IPS DF 6.9 (cell line): ENCODE measurements at regions not wholly inside any gene's neighbourhood (a gene's known extent, or its start where the extent isn't known, plus 50 kb on each side); places are given as distances from the start of the nearest gene placed in this dataset.

Experiments used
- DNase-seq: peaks from one replicate; pipeline ENCODE4 v3.0.0-alpha.2; 2013; ENCODE audit warnings: low read depth, low spot score
- H3K27ac ChIP-seq: one replicate; pipeline ENCODE4 v1.5.1; 2013; ENCODE audit warnings: low read length, control low read depth
- H3K27me3 ChIP-seq: 2 replicates; pipeline ENCODE4 v1.6.1; 2013; ENCODE audit warnings: mild to moderate bottlenecking, low read length; ENCODE audit not compliant: control insufficient read depth, insufficient read depth
- H3K36me3 ChIP-seq: 2 replicates; pipeline ENCODE4 v1.6.1; 2013; ENCODE audit warnings: low read length; ENCODE audit not compliant: control insufficient read depth, insufficient read depth
- H3K4me1 ChIP-seq: 2 replicates; pipeline ENCODE4 v1.6.1; 2013; ENCODE audit warnings: low read length; ENCODE audit not compliant: control insufficient read depth, insufficient read depth
- H3K4me3 ChIP-seq: 2 replicates; pipeline ENCODE4 v1.5.1; 2013; ENCODE audit warnings: mild to moderate bottlenecking, low read length
- H3K9me3 ChIP-seq: 2 replicates; pipeline ENCODE4 v1.6.1; 2013; ENCODE audit warnings: low read length, inconsistent platforms; ENCODE audit not compliant: control insufficient read depth, insufficient read depth
- WGBS: extraction: QIAGEN DNeasy Blood & Tissue Kit; methylation state at CpG from one replicate; pipeline ENCODE4 v1.1.7; 2013; ENCODE audit warnings: mixed read lengths, missing lambda C conversion rate; ENCODE audit not compliant: insufficient read length, insufficient coverage; 5-methylcytosine and 5-hydroxymethylcytosine counted together

DNA sequence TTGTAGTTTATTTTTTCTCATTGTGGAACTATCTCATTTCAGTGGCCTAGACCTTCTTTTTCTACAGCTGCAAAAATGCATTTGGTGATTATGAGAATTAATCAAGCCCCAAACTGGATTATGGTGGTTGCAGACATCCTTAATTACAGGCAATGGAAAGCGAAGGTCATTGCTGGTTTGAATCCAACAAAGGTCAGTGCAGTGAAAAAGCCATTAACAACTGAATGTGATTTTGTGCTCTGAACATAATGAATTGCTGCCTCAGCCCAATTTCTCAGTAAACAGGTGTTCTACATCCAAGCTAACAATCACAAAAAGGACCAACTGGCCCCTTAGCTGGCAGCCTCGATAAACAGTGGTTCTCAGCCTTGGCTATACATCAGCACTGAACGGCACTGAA is 260.1 kb upstream of the DPPA4 start:
- H3K36me3 ChIP-seq: no peaks in the 10 kb centered on the region
- no peak for DNase-seq
- no peak overlapping the region for H3K4me3 ChIP-seq
- H3K9me3 ChIP-seq: no peaks in the 10 kb centered on the region
- no peak overlapping the region for H3K27ac ChIP-seq
- H3K27me3 ChIP-seq: no peaks in the 10 kb centered on the region
- H3K4me1 ChIP-seq: no peaks in the 10 kb centered on the region
- WGBS: no CpG with 5 or more reads among the region's 3 CpGs

DNA sequence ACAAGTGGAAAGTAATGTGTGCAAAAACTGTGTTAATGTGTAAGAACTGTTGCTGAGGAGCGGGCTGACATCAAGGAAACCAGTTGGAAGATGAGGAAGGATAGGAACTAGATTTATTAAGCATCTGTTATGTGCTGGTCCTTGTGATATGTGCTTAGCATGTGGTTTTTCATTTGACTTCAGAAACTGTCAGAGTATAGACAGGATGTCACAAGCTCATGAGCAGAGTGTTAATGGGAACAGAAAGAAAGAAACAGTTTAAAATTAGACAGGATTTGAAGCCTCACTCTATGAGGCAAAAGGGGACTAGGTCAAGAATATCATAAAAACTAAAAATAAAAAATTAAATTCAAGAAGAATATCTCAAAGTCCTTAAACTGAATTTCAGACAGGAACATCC is 270.6 kb upstream of the DPPA4 start:
- WGBS: no CpG with 5 or more reads among the region's 1 CpG
- H3K4me1 ChIP-seq: no peaks in the 10 kb centered on the region
- no peaks in the 10 kb centered on the region for H3K27me3 ChIP-seq
- no peaks in the 10 kb centered on the region for H3K36me3 ChIP-seq
- no peak overlapping the region for H3K4me3 ChIP-seq
- DNase-seq: no peak
- H3K9me3 ChIP-seq: no peaks in the 10 kb centered on the region
- no peak overlapping the region for H3K27ac ChIP-seq

DNA sequence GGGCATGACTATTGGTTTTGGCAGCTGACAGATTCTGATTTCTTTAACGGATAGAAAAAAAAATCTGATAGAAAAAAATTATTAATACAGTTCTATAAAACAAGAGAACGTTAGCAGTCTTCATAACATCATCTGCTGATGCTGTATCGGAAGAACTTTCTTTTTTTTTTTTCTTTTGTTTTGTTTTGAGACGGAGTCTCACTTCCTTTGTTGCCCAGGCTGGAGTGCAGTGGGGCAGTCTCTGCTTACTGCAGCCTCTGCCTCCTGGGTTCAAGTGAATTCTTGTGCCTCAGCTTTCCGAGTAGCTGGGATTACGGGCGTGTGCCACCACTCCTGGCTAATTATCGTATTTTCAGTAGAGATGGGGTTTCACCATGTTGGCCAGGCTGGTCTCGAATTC is 271.2 kb upstream of the DPPA4 start:
- no peak for DNase-seq
- no CpG with 5 or more reads among the region's 9 CpGs for WGBS
- Histone ChIP-seq H3K9me3 (no peaks in the 10 kb centered on the region), H3K27me3 (no peaks in the 10 kb centered on the region), H3K4me3 (no peak overlapping the region), H3K36me3 (no peaks in the 10 kb centered on the region), H3K4me1 (no peaks in the 10 kb centered on the region), H3K27ac (no peak overlapping the region)

DNA sequence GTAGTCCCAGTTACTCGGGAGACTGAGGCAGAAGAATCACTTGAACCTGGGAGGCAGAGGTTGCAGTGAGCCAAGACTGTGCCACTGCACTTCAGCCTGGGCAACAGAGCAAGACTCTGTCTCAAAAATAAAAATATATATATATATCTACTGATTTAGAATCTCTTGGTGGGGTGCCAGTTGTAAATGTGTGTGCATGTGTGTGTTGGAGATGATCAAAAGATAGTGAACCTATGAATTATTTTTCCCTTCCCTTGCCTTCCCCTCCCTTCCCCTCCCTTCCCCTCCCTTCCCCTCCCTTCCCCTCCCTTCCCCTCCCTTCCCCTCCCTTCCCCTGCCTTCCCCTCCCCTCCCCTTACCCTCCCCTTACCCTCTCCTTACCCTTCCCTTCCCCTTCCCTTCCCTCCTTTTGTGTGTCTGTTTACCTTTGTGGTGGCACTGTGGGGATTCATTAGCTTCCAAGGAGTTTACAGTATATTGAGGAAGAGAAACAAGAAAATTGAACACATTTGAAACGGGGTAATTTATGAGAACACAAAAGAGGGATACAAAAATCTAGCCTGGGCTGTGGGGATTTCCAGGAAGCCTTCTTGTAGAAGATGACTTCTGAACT is 281.5 kb upstream of the DPPA4 start:
- Histone ChIP-seq H3K36me3 (no peaks in the 10 kb centered on the region), H3K27ac (no peak overlapping the region), H3K9me3 (no peaks in the 10 kb centered on the region), H3K4me1 (no peaks in the 10 kb centered on the region), H3K27me3 (no peaks in the 10 kb centered on the region), H3K4me3 (no peak overlapping the region)
- DNase-seq: no peak
- WGBS: no CpG with 5 or more reads among the region's 2 CpGs

DNA sequence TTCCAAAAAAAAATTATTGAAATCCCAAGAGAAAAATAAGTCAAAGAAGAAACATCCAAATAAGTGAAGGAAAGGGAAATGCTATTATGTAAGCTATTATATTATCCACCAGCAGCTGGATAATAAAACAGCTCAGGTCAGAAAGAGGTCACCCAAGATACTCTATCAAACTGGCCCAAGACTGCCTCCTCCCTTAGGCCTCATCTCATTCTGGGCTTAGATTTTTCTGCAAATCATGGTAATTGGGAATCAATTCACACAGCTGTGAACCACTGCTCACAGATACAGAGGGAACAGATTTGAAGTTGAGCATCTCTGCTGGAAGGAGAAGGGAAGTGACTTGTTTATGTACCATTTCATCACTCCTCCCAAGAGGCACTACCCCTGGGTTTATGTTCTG is 294.6 kb upstream of the DPPA4 start:
- DNase-seq: no peak
- Histone ChIP-seq H3K9me3 (no peaks in the 10 kb centered on the region), H3K36me3 (no peaks in the 10 kb centered on the region), H3K27me3 (no peaks in the 10 kb centered on the region), H3K27ac (no peak overlapping the region), H3K4me3 (no peak overlapping the region), H3K4me1 (no peaks in the 10 kb centered on the region)

DNA sequence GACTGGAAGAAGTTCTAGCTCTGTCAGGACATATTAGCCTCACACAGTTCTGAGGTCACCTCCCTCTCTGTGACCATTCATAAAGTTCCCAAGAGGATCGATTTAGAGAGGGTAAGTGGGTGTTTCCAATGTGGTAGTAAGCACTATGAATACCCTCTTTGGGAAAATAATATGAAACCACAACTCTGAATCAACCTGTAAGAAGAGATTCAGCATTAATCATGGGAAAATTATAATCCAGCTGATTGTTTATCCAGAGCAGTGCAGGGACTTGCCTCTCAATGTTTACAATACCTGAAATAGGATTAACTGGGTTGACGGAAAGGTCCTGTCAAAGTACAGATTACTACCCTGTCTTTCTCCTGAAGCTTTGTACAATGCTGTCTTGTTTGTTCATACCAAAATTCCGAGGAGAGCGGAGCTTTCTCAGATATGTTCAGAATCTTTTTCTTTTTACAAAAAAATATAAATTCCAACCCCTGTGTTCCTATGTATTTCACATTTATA is 302.9 kb upstream of the DPPA4 start:
- DNase-seq: no peak
- H3K4me1 ChIP-seq: no peaks in the 10 kb centered on the region
- WGBS: no CpG with 5 or more reads among the region's 4 CpGs

DNA sequence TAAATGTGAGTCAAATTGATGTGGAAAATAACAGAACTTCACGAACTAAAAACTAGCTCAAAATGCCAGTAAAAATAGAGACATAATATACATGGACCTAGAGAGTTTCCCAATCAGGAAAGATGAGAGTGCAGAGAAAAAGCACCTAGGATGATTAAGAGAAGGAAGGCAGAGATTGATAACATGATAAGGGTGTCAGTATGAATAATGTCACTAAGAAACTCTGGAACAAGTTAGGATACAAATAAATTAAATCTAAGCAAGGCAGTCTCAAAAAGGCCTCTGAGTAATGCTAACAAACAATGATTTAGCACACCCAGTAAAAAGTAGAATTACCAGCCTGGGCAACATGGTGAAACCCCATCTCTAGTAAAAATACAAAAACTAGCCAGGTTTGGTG is 304.7 kb upstream of the DPPA4 start:
- no peak for DNase-seq
- Histone ChIP-seq H3K4me3 (no peak overlapping the region), H3K27me3 (no peaks in the 10 kb centered on the region), H3K4me1 (no peaks in the 10 kb centered on the region), H3K27ac (no peak overlapping the region), H3K9me3 (no peaks in the 10 kb centered on the region), H3K36me3 (no peaks in the 10 kb centered on the region)
- WGBS: no CpG with 5 or more reads among the region's 1 CpG

More for the DNA sequence above, 302.9 kb upstream of the DPPA4 start:
- H3K9me3 ChIP-seq: no peaks in the 10 kb centered on the region
- no peaks in the 10 kb centered on the region for H3K27me3 ChIP-seq
- no peak overlapping the region for H3K4me3 ChIP-seq
- no peaks in the 10 kb centered on the region for H3K36me3 ChIP-seq
- no peak overlapping the region for H3K27ac ChIP-seq

DNA sequence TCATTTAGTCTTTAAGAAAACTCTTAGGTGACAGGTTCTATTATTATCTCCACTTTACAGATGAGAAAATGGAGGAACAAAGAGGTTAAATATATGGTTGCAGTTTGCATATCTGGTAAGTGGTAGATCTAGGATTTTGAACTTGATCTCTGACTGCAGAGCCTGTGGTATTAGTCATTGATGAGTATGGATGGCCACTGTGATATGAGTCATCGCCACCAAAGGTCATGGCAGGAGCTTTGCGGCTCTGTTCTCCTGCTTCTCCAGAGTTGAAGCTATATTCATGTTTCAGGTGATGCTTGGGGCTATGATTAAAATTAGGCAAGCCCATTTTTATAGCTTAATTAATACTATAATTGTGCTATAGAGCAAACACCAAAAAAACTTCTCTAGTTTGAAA is 306.2 kb upstream of the DPPA4 start:
- Histone ChIP-seq H3K9me3 (no peaks in the 10 kb centered on the region), H3K36me3 (no peaks in the 10 kb centered on the region), H3K27me3 (no peaks in the 10 kb centered on the region), H3K4me1 (no peaks in the 10 kb centered on the region), H3K27ac (no peak overlapping the region), H3K4me3 (no peak overlapping the region)
- DNase-seq: no peak
- no CpG with 5 or more reads among the region's 2 CpGs for WGBS

DNA sequence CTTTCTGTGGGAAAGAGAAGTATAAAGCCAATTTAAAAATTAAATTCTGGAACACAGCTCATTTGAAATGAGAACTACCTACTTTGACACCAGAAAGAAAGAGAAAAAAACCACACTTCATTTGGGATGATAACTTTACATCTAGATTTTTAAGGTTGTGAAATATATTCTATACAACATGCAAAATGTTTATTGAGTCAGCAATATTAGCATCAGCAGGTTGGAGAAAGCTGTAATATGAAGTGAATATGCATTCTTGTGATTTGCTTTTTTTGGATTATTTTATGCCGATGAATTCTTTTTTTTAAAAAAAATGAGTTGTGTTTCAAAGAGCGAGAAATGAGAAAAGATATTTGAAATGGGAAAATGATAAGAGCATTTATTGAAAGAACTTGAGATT is 307.0 kb upstream of the DPPA4 start:
- no peaks in the 10 kb centered on the region for H3K9me3 ChIP-seq
- H3K27ac ChIP-seq: no peak overlapping the region
- no peaks in the 10 kb centered on the region for H3K27me3 ChIP-seq
- H3K4me3 ChIP-seq: no peak overlapping the region
- no peaks in the 10 kb centered on the region for H3K36me3 ChIP-seq
- 100% methylated on average over 2 of the region's 2 CpGs for WGBS
- no peaks in the 10 kb centered on the region for H3K4me1 ChIP-seq
- no peak for DNase-seq

DNA sequence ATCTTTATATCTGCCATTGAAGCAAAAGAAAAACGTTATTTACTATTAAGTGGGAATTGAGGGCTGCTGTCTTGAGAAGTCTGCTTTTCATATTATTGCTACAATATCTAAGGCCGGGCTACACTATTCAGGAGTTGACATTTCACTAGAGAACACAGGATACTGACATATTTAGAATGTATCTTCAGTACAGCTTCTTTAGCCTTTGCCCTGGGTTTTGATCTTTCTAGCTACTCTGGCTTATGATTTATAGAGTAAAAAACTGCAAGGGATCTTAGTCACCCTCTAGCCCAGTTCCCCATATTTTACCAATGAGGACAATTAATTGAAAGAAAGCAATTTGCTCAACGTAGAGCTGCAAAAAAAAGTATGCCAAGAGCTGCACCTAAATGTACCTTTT is 307.4 kb upstream of the DPPA4 start:
- Histone ChIP-seq H3K27ac (no peak overlapping the region), H3K4me1 (no peaks in the 10 kb centered on the region), H3K9me3 (no peaks in the 10 kb centered on the region), H3K4me3 (no peak overlapping the region), H3K36me3 (no peaks in the 10 kb centered on the region), H3K27me3 (no peaks in the 10 kb centered on the region)
- no peak for DNase-seq
- WGBS: no CpG with 5 or more reads among the region's 3 CpGs

DNA sequence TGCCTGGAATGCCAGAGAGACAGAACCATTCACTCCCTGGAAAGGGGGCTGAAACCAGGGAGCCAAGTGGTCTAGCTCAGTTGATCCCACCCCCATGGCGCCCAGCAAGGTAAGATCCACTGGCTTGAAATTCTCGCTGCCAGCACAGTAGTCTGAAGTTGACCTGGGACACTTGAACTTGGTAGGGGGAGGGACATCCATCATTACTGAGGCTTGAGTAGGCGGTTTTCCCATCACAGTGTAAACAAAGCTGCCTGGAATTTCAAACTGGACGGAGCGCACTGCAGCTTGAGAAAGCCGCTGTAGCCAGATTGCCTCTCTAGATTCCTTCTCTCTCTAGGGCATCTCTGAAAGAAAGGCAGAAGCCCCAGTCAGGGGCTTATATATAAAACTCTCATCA is 310.7 kb upstream of the DPPA4 start:
- no CpG with 5 or more reads among the region's 6 CpGs for WGBS

More for the DNA sequence above, 310.7 kb upstream of the DPPA4 start:
- no peaks in the 10 kb centered on the region for H3K27me3 ChIP-seq
- no peak for DNase-seq
- H3K4me3 ChIP-seq: no peak overlapping the region
- no peaks in the 10 kb centered on the region for H3K4me1 ChIP-seq
- H3K9me3 ChIP-seq: no peaks in the 10 kb centered on the region
- no peaks in the 10 kb centered on the region for H3K36me3 ChIP-seq
- H3K27ac ChIP-seq: no peak overlapping the region
